Left ventricle myocardium superior (tissue), 1 donor: ENCODE measurements at regions not wholly inside any gene's neighbourhood (a gene's known extent, or its start where the extent isn't known, plus 50 kb on each side); places are given as distances from the start of the nearest gene placed in this dataset.
"Not testable (repeated sequence)": the region's sequence is repeated elsewhere in the genome, so short reads cannot be mapped to it uniquely, and the experiment has no call there.

Experiments used
- ATAC-seq: fragments of 200-7000 bp; cut with Tn5 transposase; one replicate; pipeline ENCODE4 v1.9.1; 2020; ENCODE audit warnings: mild to moderate bottlenecking, moderate library complexity
- DNase-seq: peaks from one replicate; pipeline ENCODE4 v3.0.0-alpha.2; 2020
- intact Hi-C: fragments of 100-400 bp; cut with micrococcal nuclease; formaldehyde crosslinking; loops from one replicate; pipeline ENCODE4 v1.11.0; 2022
- donor health status: DM: no; HTN: yes; CAD: no; lungs with severe emphysema.

DNA sequence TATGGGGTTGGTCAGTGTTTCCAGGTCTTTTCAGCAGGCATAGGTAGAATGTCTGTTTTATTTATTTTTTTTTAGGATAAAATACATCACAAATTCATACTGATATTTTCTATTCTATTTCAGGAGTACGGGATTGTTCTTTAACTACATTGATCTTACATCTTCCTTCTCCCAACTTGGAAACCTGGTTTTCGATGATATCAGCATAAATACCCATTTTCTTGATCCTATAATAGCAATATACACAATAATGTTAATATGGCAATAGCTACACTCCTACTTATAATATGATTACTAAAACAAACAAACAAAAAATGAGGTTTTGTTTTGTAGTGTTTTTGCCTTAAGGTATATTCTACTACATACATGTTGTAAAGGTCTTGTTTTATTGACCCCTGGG, 962.4 kb upstream of the GOT2 start:
- intact Hi-C loops, result no loop called here

DNA sequence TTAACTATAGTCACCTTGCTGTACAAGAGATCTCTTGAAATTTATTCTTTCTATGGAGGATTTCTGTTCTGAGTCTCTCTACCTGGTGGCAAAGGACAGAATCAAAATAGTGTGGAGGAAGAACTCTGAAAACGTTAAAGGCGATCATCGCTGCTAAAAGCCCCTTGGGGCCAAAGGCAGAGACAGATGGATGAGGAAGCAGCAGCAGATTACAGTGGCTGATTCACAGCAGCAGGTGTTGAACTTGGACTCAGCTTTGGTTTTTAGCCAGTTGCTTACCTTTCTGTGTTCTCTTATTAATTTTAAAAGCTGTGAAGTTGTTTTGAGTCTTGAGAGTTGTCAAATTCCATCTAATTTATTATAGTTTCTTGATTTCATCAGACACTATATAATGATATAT, 956.1 kb upstream of the GOT2 start:
- intact Hi-C loops, result no loop called here
- no peak for DNase-seq
- ATAC-seq, result no peak

More for the DNA sequence above, 962.4 kb upstream of the GOT2 start:
- ATAC-seq (no peak), DNase-seq (no peak)

DNA sequence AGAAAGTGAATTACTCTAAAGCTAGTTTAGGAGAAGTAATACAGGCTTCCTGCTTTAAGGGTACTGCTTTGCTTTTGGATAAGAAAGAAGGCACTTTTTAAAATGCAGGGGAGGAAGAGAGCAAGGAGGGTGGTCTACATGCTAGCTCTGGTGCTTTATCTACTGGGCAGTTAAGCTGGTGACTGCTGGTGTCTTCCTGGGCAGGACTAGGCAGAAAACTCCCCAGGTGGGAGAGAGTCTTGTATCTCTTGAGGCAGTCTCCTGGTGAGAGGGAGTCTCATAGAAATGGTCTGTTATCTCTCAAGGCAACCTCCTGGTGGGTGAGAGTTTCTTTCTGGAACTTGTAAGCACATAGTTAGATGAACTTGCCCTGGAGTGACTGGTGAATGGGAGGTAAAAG, 953.9 kb upstream of the GOT2 start:
- DNase-seq (no peak), ATAC-seq (no peak)
- intact Hi-C loops, result no loop called here

DNA sequence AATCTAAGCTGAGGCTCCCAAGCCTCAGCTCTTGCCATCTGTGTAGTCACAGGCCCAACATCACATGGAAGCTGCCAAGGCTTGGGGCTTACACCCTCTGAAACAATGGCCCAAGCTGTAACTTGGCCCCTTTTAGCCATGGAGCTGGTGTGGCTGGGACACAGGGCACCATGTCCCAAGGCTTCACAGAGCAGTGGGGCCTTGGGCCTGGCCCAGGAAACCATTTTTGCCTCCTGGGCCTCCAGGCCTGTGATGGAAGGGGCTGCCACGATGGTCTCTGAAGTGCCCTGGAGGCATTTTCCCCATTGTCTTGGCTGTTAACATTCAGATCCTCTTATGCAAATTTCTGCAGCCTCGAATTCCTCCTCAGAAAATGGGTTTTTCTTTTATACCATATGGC, 952.3 kb upstream of the GOT2 start:
- ATAC-seq (no peak), DNase-seq (no peak)
- intact Hi-C loops, result no loop called here

DNA sequence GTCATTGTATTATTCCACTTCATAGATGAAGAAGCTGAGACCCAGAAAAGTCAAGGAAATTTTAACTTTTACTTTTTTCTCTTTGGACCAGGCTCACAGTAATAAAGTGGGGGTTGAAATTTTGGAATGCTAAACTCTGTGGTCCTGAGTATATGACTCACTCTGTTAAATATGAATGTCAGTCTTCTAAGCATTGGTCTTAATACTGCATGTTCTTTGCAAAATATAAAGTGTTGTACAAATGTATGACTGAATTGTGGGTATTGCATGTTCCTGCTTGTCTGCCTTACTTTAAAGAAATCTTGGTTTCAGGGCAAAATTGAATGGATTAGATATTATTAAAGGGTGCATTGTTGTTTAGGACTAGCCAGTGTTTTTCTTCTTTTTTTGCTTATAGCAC, 950.8 kb upstream of the GOT2 start:
- ATAC-seq (no peak), DNase-seq (no peak)
- intact Hi-C loops, result no loop called here

DNA sequence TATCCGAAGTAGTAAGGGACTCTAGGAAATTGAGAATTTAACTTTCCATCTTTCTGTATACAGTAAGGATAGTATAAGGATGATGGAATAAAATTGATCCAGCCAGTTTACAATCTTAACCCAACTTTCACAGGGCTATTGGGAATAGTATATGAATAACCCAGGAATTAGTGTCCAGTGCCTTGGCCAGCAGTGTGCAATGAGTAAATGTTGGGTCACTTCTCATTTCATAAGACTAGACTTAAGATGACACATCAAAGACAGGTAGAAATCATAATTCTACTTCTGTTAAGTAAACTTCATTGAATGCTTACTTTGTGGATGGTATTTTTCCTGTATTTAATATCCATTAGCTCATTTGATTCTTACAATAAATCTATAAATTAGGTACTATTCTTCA, 949.6 kb upstream of the GOT2 start:
- intact Hi-C loops, result no loop called here
- no peak for DNase-seq
- ATAC-seq, result no peak

DNA sequence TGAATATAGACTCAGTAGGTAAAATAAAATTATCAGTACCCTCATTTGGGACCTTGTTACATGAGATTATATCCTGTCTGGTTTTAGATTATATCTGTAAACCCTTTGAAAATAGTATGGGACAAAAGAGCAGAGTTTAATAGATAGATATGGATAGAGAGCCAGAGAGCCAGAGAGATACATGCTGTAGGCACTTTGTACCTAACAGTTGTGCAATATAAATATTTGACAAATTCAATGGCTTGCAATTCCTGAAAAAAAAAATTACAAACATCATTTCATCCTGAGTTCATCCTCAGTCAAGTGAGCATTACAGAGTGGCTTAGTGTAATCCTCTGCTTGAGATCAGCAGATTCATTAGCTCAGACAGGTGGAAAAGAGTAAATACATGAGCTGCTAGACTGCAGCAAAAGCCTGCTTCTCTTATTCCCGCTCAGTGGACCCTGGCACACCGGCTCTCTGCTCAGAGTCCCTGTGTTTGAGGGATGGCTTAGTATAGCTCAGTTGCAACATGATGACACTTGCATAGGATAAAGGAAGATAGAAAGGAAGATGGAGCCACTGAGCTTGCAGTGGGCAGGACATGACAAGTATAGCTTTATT, 931.6 kb upstream of the GOT2 start:
- ATAC-seq, result no peak
- DNase-seq, result no peak
- intact Hi-C loops, result no loop called here

DNA sequence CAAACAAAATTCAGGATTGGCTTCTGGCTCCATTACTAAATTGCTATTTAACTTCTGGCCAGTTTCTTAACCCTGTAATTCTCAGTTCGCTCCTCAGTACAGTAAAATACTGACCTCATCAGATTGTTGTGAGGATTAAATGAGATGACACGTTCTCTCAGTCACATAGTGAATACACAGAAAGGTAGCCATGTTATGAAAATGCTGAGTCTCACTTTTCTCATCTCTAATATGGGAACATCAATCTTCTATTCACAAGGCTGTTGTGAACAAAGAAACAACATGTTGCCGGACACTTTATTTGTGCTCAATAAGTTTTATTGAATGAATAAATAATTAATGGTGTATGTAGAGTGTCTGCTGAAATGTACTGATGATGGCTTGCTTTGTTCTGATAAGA, 924.5 kb upstream of the GOT2 start:
- intact Hi-C loops, result no loop called here
- no peak for ATAC-seq
- no peak for DNase-seq

DNA sequence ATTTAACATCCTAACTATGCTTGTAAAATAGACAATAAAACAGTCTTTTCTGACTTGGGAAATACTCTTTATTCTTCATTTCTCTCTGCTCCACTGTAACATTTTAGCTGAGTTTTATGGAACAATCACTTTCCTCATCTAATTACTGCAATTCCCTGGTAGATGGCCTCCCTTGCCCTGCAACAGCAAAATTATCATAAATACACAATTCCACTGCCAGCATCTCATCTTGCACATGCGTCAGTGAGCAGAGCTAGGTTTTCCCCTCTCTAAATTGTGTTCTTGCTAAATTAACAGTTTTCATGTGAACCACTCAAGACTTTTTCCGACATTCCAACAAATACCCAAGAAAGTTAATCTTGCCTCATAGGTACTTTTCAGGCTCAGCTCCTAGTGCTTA, 920.9 kb upstream of the GOT2 start:
- intact Hi-C loops, result no loop called here
- ATAC-seq, result no peak
- no peak for DNase-seq

DNA sequence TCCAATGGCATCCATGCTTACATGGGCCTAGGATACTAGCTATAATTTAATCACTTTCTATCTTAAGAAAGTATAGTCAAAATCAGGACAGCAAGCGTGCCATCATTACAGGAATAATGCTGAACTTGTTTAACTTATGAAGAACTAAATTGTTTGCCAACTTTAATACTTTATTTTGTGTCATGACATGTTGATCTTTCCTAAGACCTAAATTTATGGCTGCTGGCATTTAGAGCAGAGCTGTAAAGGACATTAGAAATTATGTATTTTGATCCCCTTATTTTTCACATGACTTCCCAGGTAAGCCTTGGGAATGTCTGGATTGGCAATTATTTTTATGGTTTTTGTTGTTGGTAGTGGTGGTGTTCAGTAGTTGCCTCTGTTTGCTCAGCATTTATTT, 920.3 kb upstream of the GOT2 start:
- intact Hi-C loops, result no loop called here
- ATAC-seq (no peak), DNase-seq (no peak)

DNA sequence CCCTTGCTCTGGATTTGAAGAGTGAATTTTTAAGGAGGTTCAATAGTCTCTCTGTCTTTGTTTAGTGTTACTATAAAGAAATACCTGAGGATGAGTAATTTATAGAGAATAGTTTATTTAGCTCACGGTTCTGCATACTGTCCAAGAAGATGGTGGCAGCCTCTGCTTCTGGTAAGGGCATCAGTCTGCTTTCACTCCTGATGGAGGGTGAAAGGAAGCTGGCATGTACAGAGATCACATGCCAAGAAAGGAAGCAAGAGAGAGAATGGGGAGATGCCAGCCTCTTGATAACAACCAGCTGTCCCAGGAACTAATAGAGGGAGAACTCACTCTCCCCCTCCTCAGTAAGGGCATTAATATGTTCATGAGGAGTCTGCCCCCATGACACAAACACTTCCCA, 917.5 kb upstream of the GOT2 start:
- ATAC-seq, result no peak
- no peak for DNase-seq
- intact Hi-C loops, result no loop called here

DNA sequence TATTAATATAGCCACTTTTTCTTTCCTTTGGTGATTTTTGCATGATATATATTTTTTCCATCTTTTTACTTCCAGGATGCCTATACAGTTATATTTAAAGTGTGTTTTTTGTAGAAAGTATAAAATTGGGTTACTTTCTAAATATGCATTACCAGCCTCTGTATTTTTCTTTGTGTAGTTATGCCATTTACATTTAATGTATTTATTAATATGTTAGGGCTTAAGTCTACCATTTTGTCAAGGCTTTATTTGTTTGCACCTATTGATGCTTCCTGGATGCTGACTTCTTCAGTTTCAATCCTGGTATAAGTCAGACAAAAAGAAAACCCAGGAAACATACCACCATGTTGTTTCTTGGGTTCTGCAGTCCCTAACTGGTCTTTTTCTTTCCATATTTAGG, 911.1 kb upstream of the GOT2 start:
- intact Hi-C loops, result no loop called here
- DNase-seq, result no peak
- ATAC-seq, result no peak

DNA sequence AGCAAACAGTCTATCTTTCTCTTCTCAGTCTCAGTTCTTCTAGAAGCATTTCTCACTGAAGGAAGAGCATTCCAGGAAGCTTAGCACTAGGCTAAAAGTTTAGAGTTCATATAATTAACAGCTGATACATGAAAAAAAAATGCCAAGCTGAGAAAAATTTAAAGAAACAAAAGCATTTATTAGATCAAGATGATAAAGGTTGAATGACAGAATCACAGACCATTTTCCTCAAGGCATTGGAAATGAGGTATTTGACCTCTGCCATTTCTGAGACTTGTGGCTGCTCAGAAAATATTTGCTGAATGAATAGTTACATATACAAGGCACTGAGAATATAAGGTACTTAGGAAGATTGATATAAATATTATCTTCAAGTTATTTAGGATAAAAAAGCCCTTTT, 901.6 kb upstream of the GOT2 start:
- no peak for DNase-seq
- intact Hi-C loops, result no loop called here
- ATAC-seq, result no peak

DNA sequence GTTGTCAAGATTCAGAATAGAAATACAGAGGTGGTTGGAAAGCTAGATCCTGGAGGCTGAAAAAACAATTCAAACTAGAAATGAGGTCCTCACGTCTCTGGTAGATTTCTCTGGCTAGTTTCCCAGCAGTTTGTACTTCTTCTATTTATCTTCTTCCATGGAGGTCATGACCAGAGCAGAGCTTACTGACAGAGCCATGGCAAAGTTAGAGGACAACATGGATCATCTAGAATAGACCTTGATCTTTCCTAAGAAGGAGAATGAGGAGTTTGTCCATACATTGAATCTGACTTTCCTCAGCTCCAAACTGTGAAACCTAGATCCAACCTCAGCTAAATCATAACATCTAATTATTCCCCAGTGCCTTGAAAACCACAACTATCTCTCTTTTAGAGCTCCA, 900.8 kb upstream of the GOT2 start:
- ATAC-seq, result no peak
- intact Hi-C loops, result no loop called here
- no peak for DNase-seq

DNA sequence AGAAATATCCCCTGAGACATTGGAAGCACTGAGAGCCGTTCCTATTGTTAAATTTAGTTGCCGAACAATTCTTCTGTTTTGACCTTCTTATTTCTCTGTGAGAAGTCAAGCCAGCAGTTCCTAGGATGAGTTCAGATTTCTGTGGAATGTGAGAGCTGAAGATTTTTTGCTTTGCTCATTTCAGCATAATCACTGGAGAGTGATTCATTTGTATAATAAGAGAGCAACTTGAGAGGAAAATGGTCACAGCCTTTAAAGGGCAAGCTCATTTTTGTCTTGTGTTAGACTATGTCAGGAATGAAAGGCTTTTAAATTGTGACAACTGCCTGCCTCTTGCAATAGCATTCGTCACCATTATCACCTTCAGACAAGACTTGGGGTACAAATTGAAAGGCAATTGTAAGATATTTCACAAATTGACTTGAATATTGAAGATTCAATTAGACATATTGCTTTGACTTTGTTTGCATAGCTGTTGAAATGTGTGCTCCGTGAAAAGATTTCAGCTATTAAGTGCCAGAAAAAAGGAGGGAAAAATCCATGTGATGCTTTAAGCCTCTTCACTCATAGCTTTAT, 900.0 kb upstream of the GOT2 start:
- intact Hi-C loops, result no loop called here
- DNase-seq, result no peak
- no peak for ATAC-seq

DNA sequence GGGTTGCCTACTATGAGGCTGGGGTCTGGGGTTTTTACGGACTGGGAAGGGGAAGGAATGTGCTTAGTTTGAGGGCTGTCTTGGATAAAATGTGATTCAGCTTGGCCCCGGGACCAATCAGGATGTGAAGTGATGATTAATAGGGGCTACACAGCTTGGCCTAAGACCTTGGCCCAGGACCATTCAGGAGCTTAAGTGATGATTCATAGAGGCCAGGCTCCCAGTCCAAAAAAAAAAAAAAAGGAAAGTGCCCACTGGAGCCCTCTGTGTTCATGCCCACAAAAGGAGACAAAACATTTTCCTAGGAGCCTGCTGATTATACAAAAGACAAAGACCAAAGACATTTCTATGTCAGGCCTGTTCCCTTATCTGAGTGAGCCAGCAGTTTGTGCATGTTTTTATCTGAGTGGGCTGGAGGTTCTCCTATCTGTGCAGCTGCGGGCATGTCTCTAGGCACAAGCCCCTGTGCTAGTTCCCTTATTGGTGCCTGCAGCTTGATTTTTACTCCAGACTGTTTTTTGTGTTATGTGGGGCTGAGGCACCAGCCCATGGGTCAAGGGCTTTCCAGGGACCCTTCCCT, 898.2 kb upstream of the GOT2 start:
- ATAC-seq, result no peak
- DNase-seq, result no peak
- intact Hi-C loops, result no loop called here

DNA sequence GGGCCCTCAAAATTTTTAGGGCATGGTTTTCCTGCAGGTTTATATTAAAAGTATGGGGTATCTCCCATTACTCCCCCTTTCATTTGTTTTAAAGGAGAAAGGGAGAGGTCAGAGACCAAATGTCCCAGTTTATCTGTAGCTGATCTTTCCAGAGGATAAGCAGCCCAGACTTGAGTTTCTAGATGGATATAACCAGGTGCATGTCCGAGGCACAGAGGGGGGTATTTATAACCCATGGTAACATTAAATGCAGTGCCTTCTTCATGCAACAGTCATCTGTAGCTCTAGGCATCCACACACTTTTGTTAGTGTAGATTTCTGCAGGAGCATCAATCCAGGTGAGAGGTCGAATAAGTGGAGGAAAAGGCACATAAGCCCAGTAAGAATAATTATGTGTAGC, 890.3 kb upstream of the GOT2 start:
- intact Hi-C loops, DNase-seq, ATAC-seq: not testable (repeated sequence)

DNA sequence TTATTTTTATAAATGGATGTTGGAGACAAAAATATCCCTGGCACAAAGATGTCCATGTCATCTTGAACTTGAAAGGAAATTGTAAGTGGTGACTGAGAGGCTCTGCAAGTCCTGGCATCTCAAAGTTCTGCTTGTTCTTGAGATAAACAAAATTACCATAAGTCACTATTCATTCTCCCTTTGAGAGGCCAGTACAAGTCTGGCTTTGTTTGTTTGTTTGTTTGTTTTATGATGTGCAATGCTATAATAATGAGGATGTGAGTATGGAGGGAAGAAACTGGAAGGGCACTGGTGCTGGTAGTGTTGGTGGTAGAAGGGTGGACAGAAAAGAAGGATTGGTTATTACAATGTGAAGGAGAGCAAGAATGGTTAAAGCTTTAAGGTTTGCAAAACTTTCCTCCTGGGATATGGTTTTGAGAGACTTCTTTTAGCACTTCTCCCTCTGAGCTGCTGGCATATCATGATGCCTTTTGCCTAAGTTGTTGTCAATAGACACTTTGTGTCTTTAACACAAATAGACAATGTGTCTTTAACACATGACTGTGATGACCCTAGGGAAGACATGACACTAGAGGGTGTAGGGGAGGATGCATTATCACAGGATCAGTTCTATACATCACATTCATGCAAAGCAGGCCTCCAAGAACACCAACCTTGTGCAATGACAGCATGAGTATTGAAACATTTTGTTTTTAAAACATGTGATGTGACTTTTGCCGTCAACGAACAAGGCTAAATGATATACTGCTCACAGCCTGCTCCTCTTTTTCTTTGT, 880.5 kb upstream of the GOT2 start:
- DNase-seq (no peak), ATAC-seq (no peak)
- intact Hi-C loops, result no loop called here

DNA sequence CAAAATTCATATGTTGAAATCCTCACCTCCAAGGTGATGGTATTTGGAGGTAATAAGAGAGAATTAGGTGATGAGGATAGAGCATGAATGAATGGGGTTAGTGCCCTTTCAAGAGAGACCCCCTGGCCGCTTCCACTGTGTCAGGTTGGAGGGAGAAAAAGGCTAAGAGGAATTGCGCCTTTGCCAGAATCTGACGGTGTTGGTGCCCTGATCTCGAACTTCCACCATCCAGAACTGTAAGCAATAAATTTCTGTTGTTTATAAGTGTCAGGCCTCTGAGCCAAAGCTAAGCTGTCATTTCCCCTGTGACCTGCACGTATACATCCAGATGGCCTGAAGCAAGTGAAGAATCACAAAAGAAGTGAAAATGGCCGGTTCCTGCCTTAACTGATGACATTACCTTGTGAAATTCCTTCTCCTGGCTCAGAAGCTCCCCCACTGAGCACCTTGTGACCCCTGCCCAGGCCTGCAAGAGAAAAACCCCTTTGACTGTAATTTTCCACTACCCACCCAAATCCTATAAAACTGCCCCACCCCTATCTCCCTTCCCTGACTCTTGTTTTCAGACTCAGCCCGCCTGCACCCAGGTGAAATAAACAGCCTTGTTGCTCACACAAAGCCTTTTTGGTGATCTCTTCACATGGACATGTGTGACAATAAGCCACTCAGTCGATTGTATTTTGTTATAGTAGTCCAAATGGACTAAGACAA, 878.9 kb upstream of the GOT2 start:
- DNase-seq, ATAC-seq, intact Hi-C loops: not testable (repeated sequence)

DNA sequence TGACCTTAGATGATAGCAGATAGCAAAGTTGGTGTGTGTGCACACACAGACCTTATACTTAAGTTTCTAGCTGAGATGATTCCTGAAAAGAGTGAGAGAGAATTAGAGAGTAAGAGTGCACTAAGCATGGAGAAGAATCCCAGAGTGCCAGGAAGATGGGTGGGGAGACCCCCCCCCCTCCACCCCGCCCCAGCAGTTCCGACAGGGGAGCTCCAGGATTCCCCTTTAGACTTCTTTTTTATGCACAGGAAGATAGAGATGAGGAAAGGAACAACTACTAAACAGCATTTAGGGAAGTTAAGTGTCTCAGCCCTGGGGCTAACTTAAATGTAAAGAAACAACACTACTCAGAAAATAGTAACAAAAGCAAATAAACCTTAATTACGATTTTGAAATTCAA, 878.0 kb upstream of the GOT2 start:
- intact Hi-C loops, result no loop called here
- ATAC-seq, result no peak
- no peak for DNase-seq
